Fibroblast of lung (primary cell): ENCODE measurements at regions not wholly inside any gene's neighbourhood (a gene's known extent, or its start where the extent isn't known, plus 50 kb on each side); places are given as distances from the start of the nearest gene placed in this dataset.

ENCODE experiments used
- DNase-seq, 2 donors: peaks; one replicate each; pipeline versions ENCODE4 v3.0.0 to v3.0.0-alpha.2; 2010; ENCODE audit warnings: low read depth in 2 of 2
- H2AFZ ChIP-seq: 2 replicates; pipeline ENCODE4 v1.5.1; 2012; ENCODE audit warnings: low read length, control low read depth, inconsistent platforms
- H3K27ac ChIP-seq: 2 replicates; pipeline ENCODE4 v1.5.1; 2011; ENCODE audit warnings: low read length, control low read depth; ENCODE audit not compliant: insufficient read depth
- H3K27me3 ChIP-seq: 2 replicates; pipeline ENCODE4 v1.5.1; 2011; ENCODE audit warnings: mild to moderate bottlenecking, low read length; ENCODE audit not compliant: control insufficient read depth, insufficient read depth
- H3K36me3 ChIP-seq: 2 replicates; pipeline ENCODE4 v1.5.1; 2011; ENCODE audit warnings: low read length; ENCODE audit not compliant: control insufficient read depth, insufficient read depth
- H3K4me1 ChIP-seq: 2 replicates; pipeline ENCODE4 v1.5.1; 2011; ENCODE audit warnings: low read length; ENCODE audit not compliant: control insufficient read depth, insufficient read depth; ENCODE audit errors: extremely low read depth
- H3K4me2 ChIP-seq: 2 replicates; pipeline ENCODE4 v1.5.1; 2011; ENCODE audit warnings: low read length, control low read depth; ENCODE audit not compliant: insufficient read depth; ENCODE audit errors: extremely low read depth
- H3K4me3 ChIP-seq, 4 experiments: fragments of 200-600 bp in 1 of 4; sonication (generic) in 1 of 4; replicated peaks in 1 of 4; 2 replicates each; pipeline ENCODE4 v1.5.1; 2011 to 2016; ENCODE audit warnings: low read length in 4 of 4, low read depth in 3 of 4, mild to moderate bottlenecking in 3 of 4, control low read depth in 2 of 4, inconsistent platforms in 1 of 4, mixed read lengths in 1 of 4; ENCODE audit not compliant: insufficient read depth in 1 of 4; ENCODE audit errors: control extremely low read depth in 1 of 4
- H3K79me2 ChIP-seq: 2 replicates; pipeline ENCODE4 v1.5.1; 2012; ENCODE audit warnings: mild to moderate bottlenecking, low read length, inconsistent platforms; ENCODE audit not compliant: control insufficient read depth, insufficient read depth
- H3K9ac ChIP-seq: 2 replicates; pipeline ENCODE4 v1.5.1; 2011; ENCODE audit warnings: mild to moderate bottlenecking, low read length, control low read depth; ENCODE audit not compliant: insufficient read depth
- H3K9me3 ChIP-seq: 2 replicates; pipeline ENCODE4 v1.5.1; 2012; ENCODE audit warnings: low read depth, low read length; ENCODE audit not compliant: control insufficient read depth, insufficient read depth
- H4K20me1 ChIP-seq: 2 replicates; pipeline ENCODE4 v1.5.1; 2011; ENCODE audit warnings: low read length; ENCODE audit not compliant: control insufficient read depth, insufficient read depth; ENCODE audit errors: extremely low read depth
- CTCF ChIP-seq, 2 donors: IDR thresholded peaks in 1 of 2; conservative IDR thresholded peaks in 1 of 2; 1 replicate in 1 of 2; 2 replicates in 1 of 2; pipeline ENCODE4 v1.5.1; 2011 to 2012; ENCODE audit warnings: low read length in 2 of 2, control low read depth in 1 of 2, inconsistent platforms in 1 of 2, low read depth in 1 of 2, mild to moderate bottlenecking in 1 of 2
- EZH2 ChIP-seq: IDR thresholded peaks from 2 replicates; pipeline ENCODE4 v1.5.1; 2012; ENCODE audit warnings: low read length, control low read depth, mild to moderate bottlenecking; ENCODE audit errors: missing control alignments

- no peak overlapping the region for H3K4me3 ChIP-seq
- no peak overlapping the region for H3K4me2 ChIP-seq
- no peaks in the 10 kb centered on the region for H4K20me1 ChIP-seq
- H3K9me3 ChIP-seq = no peaks in the 10 kb centered on the region
- no peak overlapping the region for H3K9ac ChIP-seq
- no peaks in the 10 kb centered on the region for H3K27me3 ChIP-seq
- H3K36me3 ChIP-seq = no peaks in the 10 kb centered on the region
- H3K27ac ChIP-seq = no peak overlapping the region
- DNase-seq = no peak
- no peaks in the 10 kb centered on the region for H3K79me2 ChIP-seq
- H2AFZ ChIP-seq = no peak overlapping the region
- TF ChIP-seq EZH2 (no peak), CTCF (conservative IDR thresholded peaks at IDR 0.05 in 1 of 2, IDR thresholded peaks at IDR 0.05 in 1 of 2; ENCODE audit: low read depth in 1 of 2, low read length in 2 of 2) (no peak)
- H3K4me1 ChIP-seq = no peaks in the 10 kb centered on the region
These were observed 126.5 kb downstream of the CRYAA start for GRCh38 chr21:43295066-43295958.

GRCh38 chr21:43294194-43294902, 125.5 kb downstream of the CRYAA start:
- TF ChIP-seq CTCF (conservative IDR thresholded peaks at IDR 0.05 in 1 of 2, IDR thresholded peaks at IDR 0.05 in 1 of 2; ENCODE audit: low read depth in 1 of 2, low read length in 2 of 2) (no peak), EZH2 (no peak)
- no peaks in the 10 kb centered on the region for H4K20me1 ChIP-seq
- H3K4me1 ChIP-seq = no peaks in the 10 kb centered on the region
- H3K4me3 ChIP-seq = no peak overlapping the region
- no peak overlapping the region for H3K4me2 ChIP-seq
- no peak overlapping the region for H3K9ac ChIP-seq
- DNase-seq = no peak
- H2AFZ ChIP-seq = no peak overlapping the region
- no peak overlapping the region for H3K27ac ChIP-seq
- H3K79me2 ChIP-seq = no peaks in the 10 kb centered on the region
- no peaks in the 10 kb centered on the region for H3K36me3 ChIP-seq
- no peaks in the 10 kb centered on the region for H3K9me3 ChIP-seq
- no peaks in the 10 kb centered on the region for H3K27me3 ChIP-seq

DNA sequence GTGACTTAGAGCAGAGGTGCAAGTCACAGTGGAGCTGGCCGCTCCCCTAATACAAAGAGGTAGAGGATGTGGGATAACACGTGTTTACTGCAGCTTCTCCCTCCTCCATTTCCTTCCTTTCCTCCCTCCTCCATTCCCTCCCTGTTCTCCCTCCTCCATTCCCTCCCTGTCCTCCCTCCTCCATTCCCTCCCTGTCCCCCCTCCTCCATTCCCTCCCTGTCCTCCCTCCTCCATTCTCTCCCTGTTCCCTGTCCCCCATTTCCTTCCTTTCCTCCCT, 124.0 kb downstream of the CRYAA start:
- no peaks in the 10 kb centered on the region for H3K79me2 ChIP-seq
- H4K20me1 ChIP-seq = no peaks in the 10 kb centered on the region
- no peaks in the 10 kb centered on the region for H3K36me3 ChIP-seq
- no peak overlapping the region for H3K9ac ChIP-seq
- no peak overlapping the region for H3K27ac ChIP-seq
- H3K4me2 ChIP-seq = no peak overlapping the region
- TF ChIP-seq CTCF (conservative IDR thresholded peaks at IDR 0.05 in 1 of 2, IDR thresholded peaks at IDR 0.05 in 1 of 2; ENCODE audit: low read depth in 1 of 2, low read length in 2 of 2) (no peak), EZH2 (no peak)
- H2AFZ ChIP-seq = no peak overlapping the region
- H3K4me3 ChIP-seq = no peak overlapping the region
- no peaks in the 10 kb centered on the region for H3K4me1 ChIP-seq
- no peak for DNase-seq
- H3K27me3 ChIP-seq = no peaks in the 10 kb centered on the region
- no peaks in the 10 kb centered on the region for H3K9me3 ChIP-seq
